SK-N-SH (cell line): ENCODE measurements at regions not wholly inside any gene's neighbourhood (a gene's known extent, or its start where the extent isn't known, plus 50 kb on each side); places are given as distances from the start of the nearest gene placed in this dataset.

Experiments
- CTCF ChIA-PET: fragments of 300-600, 350-600 bp; formaldehyde crosslinking; extraction: SDS; loops from one replicate; lab custom pipeline; 2021; lab: Yijun Ruan, JAX
- POLR2A ChIA-PET: fragments of 350-600 bp; sonication (Branson Sonifier 250); formaldehyde crosslinking; extraction: SDS; loops from one replicate; lab custom pipeline; 2020; ENCODE audit warnings: antibody characterized with exemption, inconsistent platforms; lab: Yijun Ruan, JAX
- DNase-seq: peaks from one replicate; pipeline ENCODE4 v3.0.0; 2012
- H2AFZ ChIP-seq: fragments of 200-600 bp; sonication (generic); 2 replicates; pipeline ENCODE4 v1.8.1; 2016; ENCODE audit warnings: antibody characterized with exemption, mild to moderate bottlenecking, low read depth
- H3F3A ChIP-seq: fragments of 200-600 bp; sonication (generic); replicated peaks from 2 replicates; pipeline ENCODE3; 2016; ENCODE audit warnings: antibody characterized with exemption, mild to moderate bottlenecking; ENCODE audit not compliant: insufficient read depth
- H3K27ac ChIP-seq, 2 experiments: fragments of 200-500 bp in 1 of 2; fragments of 200-600 bp in 1 of 2; sonication (Bioruptor generic) in 1 of 2; sonication (generic), shearing (Covaris generic) in 1 of 2; 2 replicates each; pipeline versions ENCODE4 v1.5.1 to v1.6.1; 2014 to 2016; ENCODE audit warnings: low read depth in 2 of 2, inconsistent platforms in 1 of 2, low read length in 1 of 2, mild to moderate bottlenecking in 1 of 2, mixed read lengths in 1 of 2
- H3K27me3 ChIP-seq: fragments of 200-600 bp; sonication (generic), shearing (Covaris generic); 2 replicates; pipeline ENCODE4 v1.6.1; 2016; ENCODE audit warnings: mixed run types; ENCODE audit not compliant: insufficient read depth
- H3K36me3 ChIP-seq, 2 experiments: fragments of 200-500 bp in 1 of 2; fragments of 200-600 bp in 1 of 2; sonication (Bioruptor generic) in 1 of 2; sonication (generic) in 1 of 2; replicated peaks in 1 of 2; 2 replicates each; pipeline versions ENCODE3 to v1.5.1; 2014 to 2016; ENCODE audit warnings: low read length in 1 of 2, mild to moderate bottlenecking in 1 of 2; ENCODE audit not compliant: insufficient read depth in 2 of 2, control insufficient read depth in 1 of 2
- H3K4me1 ChIP-seq, 2 experiments: fragments of 200-500 bp in 1 of 2; fragments of 200-600 bp in 1 of 2; sonication (Bioruptor generic) in 1 of 2; sonication (generic), shearing (Covaris generic) in 1 of 2; 2 replicates each; pipeline versions ENCODE4 v1.5.1 to v1.6.1; 2014 to 2016; ENCODE audit warnings: low read depth in 1 of 2, low read length in 1 of 2, mixed run types in 1 of 2; ENCODE audit not compliant: insufficient read depth in 2 of 2, control insufficient read depth in 1 of 2
- H3K4me2 ChIP-seq: fragments of 200-600 bp; sonication (generic), shearing (Covaris generic); 2 replicates; pipeline ENCODE4 v1.6.1; 2017; ENCODE audit warnings: mixed run types
- H3K4me3 ChIP-seq, 2 experiments: fragments of 200-500 bp in 1 of 2; fragments of 200-600 bp in 1 of 2; sonication (Bioruptor generic) in 1 of 2; sonication (generic), shearing (Covaris generic) in 1 of 2; 2 replicates each; pipeline versions ENCODE4 v1.5.1 to v1.8.1; 2014 to 2016; ENCODE audit warnings: low read depth in 2 of 2, inconsistent platforms in 1 of 2, low read length in 1 of 2, mild to moderate bottlenecking in 1 of 2, mixed read lengths in 1 of 2, moderate library complexity in 1 of 2
- H3K79me2 ChIP-seq: fragments of 200-600 bp; sonication (generic); 2 replicates; pipeline ENCODE4 v1.8.1; 2017; ENCODE audit warnings: mild to moderate bottlenecking; ENCODE audit not compliant: insufficient read depth
- H3K9ac ChIP-seq: fragments of 200-600 bp; sonication (generic); 2 replicates; pipeline ENCODE4 v1.6.1; 2017; ENCODE audit warnings: mixed run types
- H3K9me2 ChIP-seq: fragments of 200-600 bp; sonication (generic); 2 replicates; pipeline ENCODE4 v1.6.1; 2017; ENCODE audit warnings: mixed run types
- H3K9me3 ChIP-seq: fragments of 200-600 bp; sonication (generic); 2 replicates; pipeline ENCODE4 v1.6.1; 2017; ENCODE audit warnings: mixed run types, mild to moderate bottlenecking, moderate library complexity
- H4K20me1 ChIP-seq: fragments of 200-600 bp; sonication (generic); 2 replicates; pipeline ENCODE4 v1.6.1; 2017; ENCODE audit warnings: mild to moderate bottlenecking, mixed run types; ENCODE audit not compliant: insufficient read depth
- CHD2 ChIP-seq: fragments of 150-350 bp; IDR thresholded peaks from 2 replicates; pipeline ENCODE4 v1.6.1; 2018; ENCODE audit warnings: low read length; ENCODE audit not compliant: partially characterized antibody
- CTCF ChIP-seq: fragments of 200-600 bp; sonication (generic); IDR thresholded peaks from 2 replicates; pipeline ENCODE4 v1.6.1; 2017; ENCODE audit warnings: antibody characterized with exemption, mild to moderate bottlenecking, moderate library complexity
- ELF1 ChIP-seq: IDR thresholded peaks from 2 replicates; pipeline ENCODE4 v1.4.0; 2012
- FOXJ3 ChIP-seq: sonication (generic); formaldehyde crosslinking; IDR thresholded peaks from 2 replicates; pipeline ENCODE4 v1.5.1; 2020; ENCODE audit warnings: mild to moderate bottlenecking, missing genetic modification reagents
- GABPA ChIP-seq: IDR thresholded peaks from 2 replicates; pipeline ENCODE4 v1.4.0; 2012; ENCODE audit warnings: low read depth, mild to moderate bottlenecking
- GATA2 ChIP-seq: sonication (generic); formaldehyde crosslinking; IDR thresholded peaks from 2 replicates; pipeline ENCODE4 v1.5.0; 2020; ENCODE audit warnings: mild to moderate bottlenecking, missing genetic modification reagents
- IRF3 ChIP-seq: fragments of 150-350 bp; IDR thresholded peaks from 2 replicates; pipeline ENCODE4 v1.6.1; 2016; ENCODE audit warnings: mild to moderate bottlenecking, low read depth, low read length
- MXI1 ChIP-seq: IDR thresholded peaks from 2 replicates; pipeline ENCODE4 v1.6.1; 2012; ENCODE audit warnings: mild to moderate bottlenecking, low read depth, low read length, improper control_type of control experiment
- NFIC ChIP-seq: IDR thresholded peaks from 2 replicates; pipeline ENCODE4 v1.4.0; 2012; ENCODE audit warnings: borderline replicate concordance
- NRF1 ChIP-seq: IDR thresholded peaks from 2 replicates; pipeline ENCODE4 v1.6.1; 2012; ENCODE audit warnings: low read depth, mild to moderate bottlenecking, low read length
- PBX3 ChIP-seq: IDR thresholded peaks from 2 replicates; pipeline ENCODE4; 2012
- POLR2AphosphoS5 ChIP-seq: IDR thresholded peaks from 2 replicates; pipeline ENCODE4 v1.6.1; 2012; ENCODE audit warnings: low read depth, low read length
- RCOR1 ChIP-seq: fragments of 150-350 bp; IDR thresholded peaks from 2 replicates; pipeline ENCODE4 v1.6.1; 2017; ENCODE audit warnings: antibody characterized with exemption, low read length
- REST ChIP-seq: IDR thresholded peaks from 2 replicates; pipeline ENCODE4 v1.6.1; 2012; ENCODE audit warnings: mild to moderate bottlenecking, low read depth, low read length, moderate library complexity
- RXRA ChIP-seq: IDR thresholded peaks from 2 replicates; pipeline ENCODE4 v1.4.0; 2012; ENCODE audit warnings: low read depth, mild to moderate bottlenecking, borderline replicate concordance
- SMC3 ChIP-seq: IDR thresholded peaks from 2 replicates; pipeline ENCODE4 v1.6.1; 2012; ENCODE audit warnings: low read depth, low read length, improper control_type of control experiment
- USF1 ChIP-seq: IDR thresholded peaks from 2 replicates; pipeline ENCODE4 v1.4.0; 2012; ENCODE audit warnings: low read depth, borderline replicate concordance
- USF2 ChIP-seq: fragments of 150-350 bp; IDR thresholded peaks from 2 replicates; pipeline ENCODE4 v1.6.1; 2017; ENCODE audit warnings: antibody characterized with exemption, low read length, low read depth, borderline replicate concordance
- YY1 ChIP-seq: IDR thresholded peaks from 2 replicates; pipeline ENCODE4 v1.4.0; 2012; ENCODE audit warnings: low read depth, mild to moderate bottlenecking
- WGBS: methylation state at CpG from one replicate; pipeline ENCODE4 v1.1.6; 2017; ENCODE audit warnings: low lambda C conversion rate; 5-methylcytosine and 5-hydroxymethylcytosine counted together

GRCh38 chr12:87217491-87217890 lies 811.7 kb downstream of the C12orf50 start:
- Histone ChIP-seq H3K4me1 (no peaks in the 10 kb centered on the region; a peak in 1 of 4 replicates), H2AFZ (peak overlapping the region; percentile 64), H3K9me3 (no peaks in the 10 kb centered on the region), H3K9me2 (no peaks in the 10 kb centered on the region), H4K20me1 (no peaks in the 10 kb centered on the region), H3K27me3 (no peaks in the 10 kb centered on the region), H3K4me2 (peak overlapping the region; percentile 17; the same call in 1 of the 2 replicates), H3F3A (no peaks in the 10 kb centered on the region), H3K27ac (no peak overlapping the region), H3K79me2 (no peaks in the 10 kb centered on the region), H3K9ac (no peak overlapping the region), H3K36me3 (no peaks in the 10 kb centered on the region), H3K4me3 (no peak overlapping the region)
- no peak for DNase-seq
- ChIA-PET CTCF (no interaction called here), POLR2A (no interaction called here)
- TF ChIP-seq NFIC, result no peak
- TF ChIP-seq RXRA, result no peak
- TF ChIP-seq REST, result no peak
- TF ChIP-seq FOXJ3 (CRISPR knock-in tag), result no peak
- TF ChIP-seq MXI1, result no peak
- TF ChIP-seq SMC3, result no peak
- TF ChIP-seq USF2, result no peak
- no peak for TF ChIP-seq CTCF
- no peak for TF ChIP-seq NRF1

- no peaks in the 10 kb centered on the region; the same call in 1 of the 2 replicates for H3K9me3 ChIP-seq
- H3K9ac ChIP-seq, result no peak overlapping the region
- no peaks in the 10 kb centered on the region for H3K36me3 ChIP-seq
- POLR2A ChIA-PET, result no interaction called here
- no peak overlapping the region for H3K4me2 ChIP-seq
- H3K27me3 ChIP-seq, result no peaks in the 10 kb centered on the region
- no peak overlapping the region for H3K27ac ChIP-seq
- no peaks in the 10 kb centered on the region; a peak in 1 of 4 replicates for H3K4me1 ChIP-seq
- H4K20me1 ChIP-seq, result no peaks in the 10 kb centered on the region
- no peaks in the 10 kb centered on the region for H3K9me2 ChIP-seq
- 88% methylated on average over 4 of the region's 4 CpGs for WGBS
- DNase-seq, result no peak
- CTCF ChIA-PET, result interaction anchor here (0.5 kb wide), 1 partner anchor 1271 kb away, joined by 3 read pairs; no protein-coding TSS in a partner anchor
- H3F3A ChIP-seq, result no peaks in the 10 kb centered on the region
- H2AFZ ChIP-seq, result no peak overlapping the region
- no peaks in the 10 kb centered on the region for H3K79me2 ChIP-seq
- H3K4me3 ChIP-seq, result no peak overlapping the region
- TF ChIP-seq POLR2AphosphoS5 (no peak), YY1 (no peak), USF1 (no peak), ELF1 (no peak), RCOR1 (no peak), RXRA (no peak), IRF3 (no peak), GABPA (no peak), GATA2 (no peak), CHD2 (no peak), PBX3 (no peak)
Observed at GRCh38 chr12:87216436-87216835, 812.8 kb downstream of the C12orf50 start.
